HG03097 (cell line): ENCODE measurements at regions not wholly inside any gene's neighbourhood (a gene's known extent, or its start where the extent isn't known, plus 50 kb on each side); places are given as distances from the start of the nearest gene placed in this dataset.

Source experiments
- ATAC-seq: cut with Tn5 transposase; IDR thresholded peaks from one replicate; pipeline ENCODE4 v1.9.1; 2021; ENCODE audit not compliant: unreplicated experiment, low FRiP score

GRCh38 chr3:18008706-18009368 is 266.4 kb upstream of the TBC1D5 start:
- no peak for ATAC-seq

GRCh38 chr3:18007980-18008379 is 265.5 kb upstream of the TBC1D5 start:
- ATAC-seq, result no peak

DNA sequence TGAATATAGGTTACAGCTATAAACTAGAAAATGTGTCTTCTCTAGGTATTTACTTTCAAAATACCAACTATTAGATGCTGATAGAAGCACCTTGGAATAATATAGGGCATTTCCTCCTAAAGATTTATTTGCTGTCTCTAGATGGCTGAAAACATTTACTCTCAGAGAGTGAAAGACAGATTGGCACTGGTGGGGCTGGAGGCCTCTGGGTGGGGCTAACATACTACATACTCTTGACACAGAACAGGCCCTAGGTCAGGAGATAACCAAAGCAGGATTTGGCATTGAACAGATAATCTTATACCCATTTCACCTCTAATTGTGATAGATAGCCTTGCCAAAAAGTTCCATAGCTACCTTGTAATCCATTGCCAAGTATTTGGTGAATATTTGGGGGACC is 253.3 kb upstream of the TBC1D5 start:
- no peak for ATAC-seq

GRCh38 chr3:17994167-17994566 is 251.7 kb upstream of the TBC1D5 start:
- no peak for ATAC-seq

- no peak for ATAC-seq
These were observed 248.0 kb upstream of the TBC1D5 start for GRCh38 chr3:17990390-17990789.

- ATAC-seq, result no peak
These were observed 244.0 kb upstream of the TBC1D5 start for GRCh38 chr3:17986348-17986816.

DNA sequence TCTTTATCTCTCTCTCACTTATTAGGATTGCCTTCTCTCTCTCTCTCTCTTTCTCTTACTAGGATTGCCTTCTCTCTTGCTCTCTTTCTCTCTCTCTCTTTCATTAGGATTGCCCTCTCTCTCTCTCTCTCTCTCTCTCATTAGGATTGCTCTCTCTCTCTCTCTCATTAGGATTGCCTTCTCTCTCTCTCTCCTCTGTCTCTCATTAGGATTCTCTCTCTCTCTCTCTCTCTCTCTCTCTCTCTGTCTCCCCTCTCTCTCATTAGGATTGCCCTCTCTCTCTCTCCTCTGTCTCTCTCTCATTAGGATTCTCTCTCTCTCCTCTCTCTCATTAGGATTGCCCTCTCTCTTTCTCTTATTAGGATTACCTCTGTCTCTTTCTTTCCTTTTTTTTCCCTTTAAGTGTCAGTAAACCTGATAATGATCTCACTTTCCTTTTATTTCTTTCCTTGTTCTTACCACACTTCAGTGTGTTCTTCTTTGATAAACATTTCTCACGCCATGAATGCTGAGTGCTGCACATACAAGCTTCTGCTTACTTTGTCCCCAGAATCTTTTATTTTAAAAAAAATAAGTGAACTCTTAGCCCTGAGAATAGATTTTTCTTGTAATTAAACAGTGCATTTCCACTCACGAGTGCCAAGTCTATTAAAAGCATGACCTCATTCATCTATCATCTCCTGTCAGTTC is 243.4 kb upstream of the TBC1D5 start:
- no peak for ATAC-seq

GRCh38 chr3:17983106-17983505 is 240.7 kb upstream of the TBC1D5 start:
- no peak for ATAC-seq

- ATAC-seq, result no peak
These were observed 239.9 kb upstream of the TBC1D5 start for GRCh38 chr3:17982211-17982880.

- ATAC-seq, result no peak
These were observed 238.4 kb upstream of the TBC1D5 start for GRCh38 chr3:17980863-17981262.

DNA sequence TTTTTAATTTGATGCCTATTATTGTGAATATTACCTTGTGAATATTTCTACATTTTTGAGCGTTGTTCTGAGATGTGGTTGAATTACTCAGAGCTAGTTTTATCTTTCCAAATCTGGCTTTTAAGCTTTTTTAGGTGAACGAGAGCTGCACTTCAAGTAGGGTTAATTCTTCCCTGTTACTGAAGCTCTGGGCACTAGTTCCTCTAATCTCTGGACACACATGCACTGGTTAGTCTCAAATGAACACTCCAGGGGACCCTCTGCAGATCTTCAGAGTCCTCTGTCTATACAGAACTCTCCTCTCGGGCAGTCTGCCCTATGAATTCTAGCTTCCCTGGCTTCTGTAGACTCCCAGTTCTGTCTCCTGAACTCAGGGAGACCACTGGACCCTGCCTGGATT is 237.5 kb upstream of the TBC1D5 start:
- ATAC-seq, result no peak

- no peak for ATAC-seq
These were observed 236.8 kb upstream of the TBC1D5 start for GRCh38 chr3:17979252-17979651.

DNA sequence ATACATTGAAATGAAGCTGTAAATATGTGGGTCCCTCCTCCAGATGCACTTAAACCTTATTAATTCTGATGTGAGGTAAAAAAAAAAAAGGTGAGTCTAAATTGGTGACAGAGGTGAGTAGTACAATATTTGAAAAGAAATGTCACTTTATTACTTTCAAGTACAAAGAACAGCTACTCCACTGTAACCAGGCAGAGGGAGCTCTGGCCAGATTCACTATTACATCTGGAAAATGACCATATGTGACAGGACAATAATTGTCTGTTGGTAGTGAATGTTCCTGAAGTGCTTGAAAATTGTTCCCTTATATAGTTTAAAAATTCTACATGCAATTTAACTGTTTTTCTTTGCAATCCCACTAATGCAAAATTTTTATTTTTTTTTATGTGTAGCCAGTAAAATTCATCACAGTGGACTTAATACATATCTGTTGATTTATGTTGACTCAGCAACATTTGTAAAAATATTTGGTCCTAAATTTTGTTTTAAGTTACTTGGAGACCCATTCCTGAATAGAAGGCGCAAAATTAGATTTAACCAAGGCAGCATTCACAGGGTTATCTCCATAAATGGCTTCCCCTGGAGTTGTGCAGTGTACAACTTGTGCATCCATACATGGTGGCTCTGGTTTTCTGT is 231.9 kb upstream of the TBC1D5 start:
- no peak for ATAC-seq

GRCh38 chr3:17972959-17973906 is 230.8 kb upstream of the TBC1D5 start:
- no peak for ATAC-seq

- no peak for ATAC-seq
These were observed 230.0 kb upstream of the TBC1D5 start for GRCh38 chr3:17972476-17972875.

DNA sequence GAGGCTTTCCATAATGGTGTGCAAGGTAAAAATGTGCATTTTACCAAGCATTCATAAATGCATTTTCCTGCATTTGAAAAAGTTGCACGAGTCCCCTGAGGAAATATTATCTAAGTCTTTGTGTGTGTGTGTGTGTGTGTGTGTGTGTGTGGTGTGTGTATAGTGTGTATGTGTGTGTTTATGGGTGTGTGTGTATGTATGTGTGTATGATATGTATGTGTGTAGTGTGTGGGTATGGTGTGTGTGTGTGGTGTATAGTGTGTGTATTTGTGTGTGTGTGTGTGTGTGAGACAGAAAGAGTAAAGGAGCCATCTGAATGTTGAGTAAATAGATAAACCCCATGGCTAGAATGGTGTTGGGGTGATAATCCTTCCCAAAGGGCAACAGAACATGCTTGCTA is 229.6 kb upstream of the TBC1D5 start:
- ATAC-seq, result no peak

DNA sequence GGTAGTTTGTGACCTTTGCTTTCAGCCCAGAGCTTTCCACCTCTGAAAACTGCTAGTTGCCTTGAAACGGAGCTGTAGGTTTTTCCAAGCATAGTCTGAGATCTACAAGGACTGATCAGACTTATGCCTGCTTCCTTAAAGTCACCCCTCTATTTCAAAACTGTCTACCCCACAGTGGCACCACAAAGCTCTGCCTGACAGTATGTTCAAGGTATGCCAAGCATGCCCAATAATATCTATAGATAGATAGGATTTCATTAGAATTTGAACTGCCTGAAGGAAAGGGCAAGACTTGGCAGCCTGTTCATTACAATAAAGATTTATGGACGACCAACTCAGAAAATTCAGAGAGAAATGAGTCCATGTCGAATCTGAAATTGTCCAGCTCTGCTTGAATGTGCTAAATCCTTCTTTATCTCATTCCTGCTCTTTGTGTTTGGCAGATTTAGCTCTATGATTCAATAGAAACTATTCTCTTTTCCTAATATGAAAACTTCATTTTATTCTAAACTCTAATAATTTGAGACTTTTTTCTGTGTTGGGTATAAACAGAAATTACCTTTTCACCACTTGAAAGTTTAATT is 227.6 kb upstream of the TBC1D5 start:
- ATAC-seq, result no peak

DNA sequence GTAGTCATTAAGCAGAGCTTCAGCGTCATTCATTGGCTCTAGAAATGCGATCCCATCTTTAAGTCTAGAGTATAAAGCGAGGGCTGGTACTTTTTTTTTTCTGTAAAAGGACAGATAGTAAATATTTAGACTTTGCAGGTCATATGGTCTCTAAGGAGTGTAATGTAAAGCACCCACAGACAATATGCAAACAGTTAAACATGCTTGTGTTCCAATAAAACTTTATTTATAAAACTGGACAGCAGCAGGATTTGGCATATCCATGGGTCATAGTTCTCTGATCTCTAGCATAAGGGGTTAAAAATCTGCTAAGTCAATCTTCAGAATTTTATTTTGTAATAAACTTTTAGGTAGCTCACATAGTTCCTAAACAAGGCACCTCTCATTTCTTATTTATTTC is 226.8 kb upstream of the TBC1D5 start:
- no peak for ATAC-seq

DNA sequence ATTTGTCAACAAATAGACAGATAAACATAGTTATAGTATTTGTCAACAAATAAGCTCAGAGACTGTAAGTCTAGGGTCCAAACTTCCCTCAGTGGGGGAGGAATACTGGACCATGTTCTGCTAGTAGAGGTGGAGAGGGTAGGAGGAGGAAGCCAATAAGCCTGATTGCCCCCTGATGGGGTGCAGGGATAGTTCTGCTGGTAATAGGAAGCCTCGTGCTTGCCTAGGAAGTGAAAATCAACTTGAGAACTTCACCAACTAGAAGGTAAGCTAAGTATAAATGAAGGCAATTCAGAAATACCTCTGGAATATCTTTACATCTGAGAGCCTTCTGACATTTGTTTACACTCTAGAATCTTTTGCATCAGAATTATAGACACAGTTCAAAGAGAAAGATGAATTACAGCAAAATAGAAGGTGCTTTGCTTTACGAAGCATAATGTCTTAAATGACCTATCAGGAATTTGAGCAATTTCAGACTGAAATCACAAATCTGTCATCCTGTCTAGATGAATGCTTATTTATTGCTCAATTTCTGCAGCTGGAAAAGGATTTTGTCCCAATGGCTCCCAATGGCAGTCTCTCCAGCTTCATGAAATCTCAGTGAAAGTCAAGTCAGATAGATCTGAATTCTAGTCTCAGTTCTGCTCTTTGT is 225.6 kb upstream of the TBC1D5 start:
- ATAC-seq, result no peak
